HEK293 (cell line): ENCODE measurements at regions not wholly inside any gene's neighbourhood (a gene's known extent, or its start where the extent isn't known, plus 50 kb on each side); places are given as distances from the start of the nearest gene placed in this dataset.

Source experiments
- CTCF ChIA-PET: fragments of 350-600 bp; formaldehyde crosslinking; extraction: SDS; loops from one replicate; lab custom pipeline; 2021; ENCODE audit warnings: antibody characterized with exemption; lab: Yijun Ruan, JAX
- POLR2A ChIA-PET: fragments of 300-600 bp; formaldehyde crosslinking; extraction: SDS; loops from one replicate; lab custom pipeline; 2020; ENCODE audit warnings: antibody characterized with exemption, inconsistent platforms; lab: Yijun Ruan, JAX
- H3K27ac ChIP-seq: fragments of 200-500 bp; sonication (Bioruptor generic); 2 replicates; pipeline ENCODE4 v1.5.1; 2014; ENCODE audit warnings: low read depth, low read length, control low read depth, inconsistent platforms; ENCODE audit errors: extremely low read depth
- H3K36me3 ChIP-seq, 2 experiments: fragments of 200-500 bp in 1 of 2; sonication (Bioruptor generic) in 1 of 2; 1 replicate in 1 of 2; 2 replicates in 1 of 2; pipeline ENCODE4 v1.5.1; 2014 to 2017; ENCODE audit warnings: inconsistent platforms in 2 of 2, low read length in 2 of 2; ENCODE audit not compliant: control insufficient read depth in 2 of 2, insufficient read depth in 1 of 2
- H3K4me1 ChIP-seq: fragments of 200-500 bp; sonication (Bioruptor generic); 2 replicates; pipeline ENCODE4 v1.5.1; 2014; ENCODE audit warnings: mild to moderate bottlenecking, low read length, inconsistent platforms; ENCODE audit not compliant: control insufficient read depth, insufficient read depth
- H3K4me3 ChIP-seq: 2 replicates; pipeline ENCODE4 v1.5.1; 2011; ENCODE audit warnings: low read depth, mild to moderate bottlenecking, control low read depth, low read length, moderate library complexity
- H3K9me3 ChIP-seq: fragments of 200-500 bp; sonication (Bioruptor generic); 2 replicates; pipeline ENCODE4 v1.5.1; 2014; ENCODE audit warnings: low read depth, low read length, inconsistent platforms; ENCODE audit not compliant: control insufficient read depth, insufficient read depth
- FEZF1 ChIP-seq: fragments of 450-650 bp; formaldehyde crosslinking; IDR thresholded peaks from 2 replicates; pipeline ENCODE4 v1.5.1; 2016; ENCODE audit warnings: missing biosample characterization, missing genetic modification characterization
- GLIS2 ChIP-seq: fragments of 450-650 bp; formaldehyde crosslinking; IDR thresholded peaks from 2 replicates; pipeline ENCODE4 v1.5.1; 2016; ENCODE audit warnings: missing biosample characterization, missing genetic modification characterization
- IKZF3 ChIP-seq: fragments of 450-650 bp; IDR thresholded peaks from 2 replicates; pipeline ENCODE4 v1.5.0; 2018; ENCODE audit warnings: missing biosample characterization, mild to moderate bottlenecking, missing genetic modification characterization, moderate library complexity
- KLF8 ChIP-seq: fragments of 450-650 bp; formaldehyde crosslinking; IDR thresholded peaks from 2 replicates; pipeline ENCODE4 v1.5.1; 2016; ENCODE audit warnings: missing biosample characterization, missing genetic modification characterization
- TRIM28 ChIP-seq: IDR thresholded peaks from 2 replicates; pipeline ENCODE4 v1.6.1; 2011; ENCODE audit warnings: low read length, control low read depth, borderline replicate concordance
- ZNF121 ChIP-seq: fragments of 450-650 bp; formaldehyde crosslinking; IDR thresholded peaks from 2 replicates; pipeline ENCODE4 v1.5.1; 2016; ENCODE audit warnings: missing biosample characterization, missing genetic modification characterization
- ZNF138 ChIP-seq: fragments of 450-650 bp; formaldehyde crosslinking; IDR thresholded peaks from 2 replicates; pipeline ENCODE4 v1.5.1; 2016; ENCODE audit warnings: missing biosample characterization, missing genetic modification characterization, borderline replicate concordance
- ZNF157 ChIP-seq: fragments of 450-650 bp; formaldehyde crosslinking; IDR thresholded peaks from 2 replicates; pipeline ENCODE4 v1.5.1; 2016; ENCODE audit warnings: missing biosample characterization, missing genetic modification characterization
- ZNF16 ChIP-seq: fragments of 450-650 bp; formaldehyde crosslinking; IDR thresholded peaks from 2 replicates; pipeline ENCODE4 v1.5.1; 2016; ENCODE audit warnings: low read depth, missing biosample characterization, missing genetic modification characterization
- ZNF266 ChIP-seq: fragments of 450-650 bp; formaldehyde crosslinking; IDR thresholded peaks from 2 replicates; pipeline ENCODE4 v1.5.1; 2016; ENCODE audit warnings: missing biosample characterization, missing genetic modification characterization, low read depth
- ZNF366 ChIP-seq: fragments of 450-650 bp; formaldehyde crosslinking; conservative IDR thresholded peaks from 2 replicates; pipeline ENCODE4 v1.5.1; 2016; ENCODE audit warnings: missing biosample characterization, missing genetic modification characterization
- ZNF426 ChIP-seq: fragments of 450-650 bp; formaldehyde crosslinking; IDR thresholded peaks from 2 replicates; pipeline ENCODE4 v1.5.1; 2017; ENCODE audit warnings: missing biosample characterization, missing genetic modification characterization, mild to moderate bottlenecking, inconsistent platforms, moderate library complexity
- ZNF501 ChIP-seq: fragments of 450-650 bp; formaldehyde crosslinking; IDR thresholded peaks from 2 replicates; pipeline ENCODE4 v1.5.1; 2016; ENCODE audit warnings: missing biosample characterization, missing genetic modification characterization
- ZNF776 ChIP-seq: fragments of 450-650 bp; formaldehyde crosslinking; IDR thresholded peaks from 2 replicates; pipeline ENCODE4 v1.5.0; 2017; ENCODE audit warnings: missing biosample characterization, missing genetic modification characterization, borderline replicate concordance
- ZNF777 ChIP-seq: fragments of 450-650 bp; formaldehyde crosslinking; IDR thresholded peaks from 2 replicates; pipeline ENCODE4 v1.5.1; 2017; ENCODE audit warnings: missing biosample characterization, missing genetic modification characterization, borderline replicate concordance
- ZNF843 ChIP-seq: fragments of 450-650 bp; formaldehyde crosslinking; IDR thresholded peaks from 2 replicates; pipeline ENCODE4 v1.5.1; 2016; ENCODE audit warnings: missing biosample characterization, missing genetic modification characterization
- TF ChIP-seq, protein P1 (sequence below): fragments of 450-650 bp; formaldehyde crosslinking; IDR thresholded peaks from 2 replicates; pipeline ENCODE4 v1.5.1; 2016; ENCODE audit warnings: missing biosample characterization, missing genetic modification characterization, borderline replicate concordance
- TF ChIP-seq, protein P2 (sequence below): fragments of 450-650 bp; formaldehyde crosslinking; IDR thresholded peaks from 2 replicates; pipeline ENCODE4; 2016; ENCODE audit warnings: missing biosample characterization, missing genetic modification characterization
- TF ChIP-seq, protein P3 (sequence below): fragments of 450-650 bp; formaldehyde crosslinking; IDR thresholded peaks from 2 replicates; pipeline ENCODE4 v1.5.1; 2017; ENCODE audit warnings: missing biosample characterization, missing genetic modification characterization
- TF ChIP-seq, protein P4 (sequence below): fragments of 450-650 bp; formaldehyde crosslinking; IDR thresholded peaks from 2 replicates; pipeline ENCODE4 v1.5.1; 2017; ENCODE audit warnings: missing biosample characterization, missing genetic modification characterization
- TF ChIP-seq, protein P5 (sequence below): fragments of 450-650 bp; formaldehyde crosslinking; IDR thresholded peaks from 2 replicates; pipeline ENCODE4 v1.5.1; 2017; ENCODE audit warnings: missing biosample characterization, missing genetic modification characterization

DNA sequence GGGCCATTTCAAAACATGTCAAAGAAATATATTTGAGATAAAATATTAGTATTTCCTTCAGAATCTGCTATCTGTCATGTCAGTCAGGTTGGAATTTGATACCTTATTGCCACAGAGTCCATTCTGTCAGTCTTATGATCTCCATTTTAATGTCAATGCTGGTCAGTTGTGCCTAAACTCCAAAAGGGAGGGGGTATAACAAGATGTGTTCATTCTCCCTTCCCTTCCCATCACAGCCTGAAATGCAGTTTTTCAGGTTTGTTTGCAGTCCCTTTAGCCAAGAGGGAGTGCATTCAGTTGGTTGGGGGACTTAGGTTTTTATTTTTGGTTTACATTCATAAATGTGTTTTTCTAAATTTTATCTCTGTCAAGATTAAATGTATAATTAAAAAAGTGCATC is 59.8 kb upstream of the INHBA start:
- ChIA-PET CTCF (no interaction called here), POLR2A (no interaction called here)
- TF ChIP-seq ZNF843 (tag by site-specific recombination) (no peak), ZNF157 (tag by site-specific recombination) (no peak), ZNF501 (tag by site-specific recombination) (no peak), ZNF777 (tag by site-specific recombination) (no peak), IKZF3 (no peak), ZNF366 (no peak)
- TF ChIP-seq, protein P1, sequence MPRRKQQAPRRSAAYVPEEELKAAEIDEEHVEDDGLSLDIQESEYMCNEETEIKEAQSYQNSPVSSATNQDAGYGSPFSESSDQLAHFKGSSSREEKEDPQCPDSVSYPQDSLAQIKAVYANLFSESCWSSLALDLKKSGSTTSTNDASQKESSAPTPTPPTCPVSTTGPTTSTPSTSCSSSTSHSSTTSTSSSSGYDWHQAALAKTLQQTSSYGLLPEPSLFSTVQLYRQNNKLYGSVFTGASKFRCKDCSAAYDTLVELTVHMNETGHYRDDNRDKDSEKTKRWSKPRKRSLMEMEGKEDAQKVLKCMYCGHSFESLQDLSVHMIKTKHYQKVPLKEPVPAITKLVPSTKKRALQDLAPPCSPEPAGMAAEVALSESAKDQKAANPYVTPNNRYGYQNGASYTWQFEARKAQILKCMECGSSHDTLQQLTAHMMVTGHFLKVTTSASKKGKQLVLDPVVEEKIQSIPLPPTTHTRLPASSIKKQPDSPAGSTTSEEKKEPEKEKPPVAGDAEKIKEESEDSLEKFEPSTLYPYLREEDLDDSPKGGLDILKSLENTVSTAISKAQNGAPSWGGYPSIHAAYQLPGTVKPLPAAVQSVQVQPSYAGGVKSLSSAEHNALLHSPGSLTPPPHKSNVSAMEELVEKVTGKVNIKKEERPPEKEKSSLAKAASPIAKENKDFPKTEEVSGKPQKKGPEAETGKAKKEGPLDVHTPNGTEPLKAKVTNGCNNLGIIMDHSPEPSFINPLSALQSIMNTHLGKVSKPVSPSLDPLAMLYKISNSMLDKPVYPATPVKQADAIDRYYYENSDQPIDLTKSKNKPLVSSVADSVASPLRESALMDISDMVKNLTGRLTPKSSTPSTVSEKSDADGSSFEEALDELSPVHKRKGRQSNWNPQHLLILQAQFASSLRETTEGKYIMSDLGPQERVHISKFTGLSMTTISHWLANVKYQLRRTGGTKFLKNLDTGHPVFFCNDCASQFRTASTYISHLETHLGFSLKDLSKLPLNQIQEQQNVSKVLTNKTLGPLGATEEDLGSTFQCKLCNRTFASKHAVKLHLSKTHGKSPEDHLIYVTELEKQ (tag by site-specific recombination), result no peak
- TF ChIP-seq, protein P2, sequence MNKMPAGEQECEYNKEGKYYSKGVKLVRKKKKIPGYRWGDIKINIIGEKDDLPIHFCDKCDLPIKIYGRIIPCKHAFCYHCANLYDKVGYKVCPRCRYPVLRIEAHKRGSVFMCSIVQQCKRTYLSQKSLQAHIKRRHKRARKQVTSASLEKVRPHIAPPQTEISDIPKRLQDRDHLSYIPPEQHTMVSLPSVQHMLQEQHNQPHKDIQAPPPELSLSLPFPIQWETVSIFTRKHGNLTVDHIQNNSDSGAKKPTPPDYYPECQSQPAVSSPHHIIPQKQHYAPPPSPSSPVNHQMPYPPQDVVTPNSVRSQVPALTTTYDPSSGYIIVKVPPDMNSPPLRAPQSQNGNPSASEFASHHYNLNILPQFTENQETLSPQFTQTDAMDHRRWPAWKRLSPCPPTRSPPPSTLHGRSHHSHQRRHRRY (tag by site-specific recombination), result no peak
- Histone ChIP-seq H3K4me3 (no peak overlapping the region), H3K27ac (no peak overlapping the region), H3K36me3 (no peaks in the 10 kb centered on the region), H3K4me1 (no peaks in the 10 kb centered on the region), H3K9me3 (no peaks in the 10 kb centered on the region)

DNA sequence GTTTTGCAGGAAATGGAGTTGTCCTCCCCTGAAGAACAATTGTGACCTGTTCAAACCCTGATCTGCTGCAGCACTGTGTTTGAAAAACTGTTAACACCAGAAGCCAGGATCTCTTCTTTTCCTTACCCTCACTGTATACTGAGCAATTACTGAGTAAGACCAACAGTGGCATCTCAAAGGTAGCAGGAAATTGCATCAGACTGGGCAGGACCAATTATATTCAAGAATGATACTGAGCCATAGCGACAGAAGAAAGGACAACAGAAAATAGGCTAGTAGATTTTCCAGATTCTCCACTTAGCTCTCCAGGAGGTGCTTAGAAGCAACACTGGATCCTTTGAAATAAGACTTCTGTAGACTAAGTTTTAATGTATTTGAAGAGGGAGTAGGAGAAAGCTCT is 57.4 kb upstream of the INHBA start:
- no peak overlapping the region for H3K4me3 ChIP-seq
- TF ChIP-seq, protein P3, sequence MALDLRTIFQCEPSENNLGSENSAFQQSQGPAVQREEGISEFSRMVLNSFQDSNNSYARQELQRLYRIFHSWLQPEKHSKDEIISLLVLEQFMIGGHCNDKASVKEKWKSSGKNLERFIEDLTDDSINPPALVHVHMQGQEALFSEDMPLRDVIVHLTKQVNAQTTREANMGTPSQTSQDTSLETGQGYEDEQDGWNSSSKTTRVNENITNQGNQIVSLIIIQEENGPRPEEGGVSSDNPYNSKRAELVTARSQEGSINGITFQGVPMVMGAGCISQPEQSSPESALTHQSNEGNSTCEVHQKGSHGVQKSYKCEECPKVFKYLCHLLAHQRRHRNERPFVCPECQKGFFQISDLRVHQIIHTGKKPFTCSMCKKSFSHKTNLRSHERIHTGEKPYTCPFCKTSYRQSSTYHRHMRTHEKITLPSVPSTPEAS (tag by site-specific recombination), result no peak
- TF ChIP-seq FEZF1 (tag by site-specific recombination), result no peak
- no peak for TF ChIP-seq KLF8 (tag by site-specific recombination)
- no peak for TF ChIP-seq ZNF266 (tag by site-specific recombination)
- TF ChIP-seq ZNF16 (tag by site-specific recombination), result no peak
- no peak for TF ChIP-seq TRIM28
- TF ChIP-seq, protein P4, sequence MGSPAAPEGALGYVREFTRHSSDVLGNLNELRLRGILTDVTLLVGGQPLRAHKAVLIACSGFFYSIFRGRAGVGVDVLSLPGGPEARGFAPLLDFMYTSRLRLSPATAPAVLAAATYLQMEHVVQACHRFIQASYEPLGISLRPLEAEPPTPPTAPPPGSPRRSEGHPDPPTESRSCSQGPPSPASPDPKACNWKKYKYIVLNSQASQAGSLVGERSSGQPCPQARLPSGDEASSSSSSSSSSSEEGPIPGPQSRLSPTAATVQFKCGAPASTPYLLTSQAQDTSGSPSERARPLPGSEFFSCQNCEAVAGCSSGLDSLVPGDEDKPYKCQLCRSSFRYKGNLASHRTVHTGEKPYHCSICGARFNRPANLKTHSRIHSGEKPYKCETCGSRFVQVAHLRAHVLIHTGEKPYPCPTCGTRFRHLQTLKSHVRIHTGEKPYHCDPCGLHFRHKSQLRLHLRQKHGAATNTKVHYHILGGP (tag by site-specific recombination), result no peak
- no peak for TF ChIP-seq GLIS2 (tag by site-specific recombination)
- no peak for TF ChIP-seq ZNF138
- no peak for TF ChIP-seq ZNF776 (tag by site-specific recombination)
- TF ChIP-seq, protein P1 (tag by site-specific recombination), result no peak
- TF ChIP-seq, protein P5, sequence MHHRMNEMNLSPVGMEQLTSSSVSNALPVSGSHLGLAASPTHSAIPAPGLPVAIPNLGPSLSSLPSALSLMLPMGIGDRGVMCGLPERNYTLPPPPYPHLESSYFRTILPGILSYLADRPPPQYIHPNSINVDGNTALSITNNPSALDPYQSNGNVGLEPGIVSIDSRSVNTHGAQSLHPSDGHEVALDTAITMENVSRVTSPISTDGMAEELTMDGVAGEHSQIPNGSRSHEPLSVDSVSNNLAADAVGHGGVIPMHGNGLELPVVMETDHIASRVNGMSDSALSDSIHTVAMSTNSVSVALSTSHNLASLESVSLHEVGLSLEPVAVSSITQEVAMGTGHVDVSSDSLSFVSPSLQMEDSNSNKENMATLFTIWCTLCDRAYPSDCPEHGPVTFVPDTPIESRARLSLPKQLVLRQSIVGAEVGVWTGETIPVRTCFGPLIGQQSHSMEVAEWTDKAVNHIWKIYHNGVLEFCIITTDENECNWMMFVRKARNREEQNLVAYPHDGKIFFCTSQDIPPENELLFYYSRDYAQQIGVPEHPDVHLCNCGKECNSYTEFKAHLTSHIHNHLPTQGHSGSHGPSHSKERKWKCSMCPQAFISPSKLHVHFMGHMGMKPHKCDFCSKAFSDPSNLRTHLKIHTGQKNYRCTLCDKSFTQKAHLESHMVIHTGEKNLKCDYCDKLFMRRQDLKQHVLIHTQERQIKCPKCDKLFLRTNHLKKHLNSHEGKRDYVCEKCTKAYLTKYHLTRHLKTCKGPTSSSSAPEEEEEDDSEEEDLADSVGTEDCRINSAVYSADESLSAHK (tag by site-specific recombination), result no peak
- TF ChIP-seq ZNF121 (tag by site-specific recombination), result no peak
- no peak for TF ChIP-seq ZNF426 (tag by site-specific recombination)
- TF ChIP-seq, all 188 proteins: peak for 0
- POLR2A ChIA-PET, result no interaction called here
- CTCF ChIA-PET, result interaction anchor here (1.6 kb wide), 1 partner anchor 11 kb away, joined by 3 read pairs; no protein-coding TSS in a partner anchor
- Histone ChIP-seq H3K4me1 (no peaks in the 10 kb centered on the region), H3K27ac (no peak overlapping the region), H3K36me3 (no peaks in the 10 kb centered on the region), H3K9me3 (no peaks in the 10 kb centered on the region)
